Stimulated activated CD4-positive, alpha-beta T cell treated with anti-CD3 and anti-CD28 coated beads, Interleukin-4, amount 100 ng/mL, for 1 hour (primary cell): ENCODE measurements at regions not wholly inside any gene's neighbourhood (a gene's known extent, or its start where the extent isn't known, plus 50 kb on each side); places are given as distances from the start of the nearest gene placed in this dataset.
"Not testable (repeated sequence)": the region's sequence is repeated elsewhere in the genome, so short reads cannot be mapped to it uniquely, and the experiment has no call there.

Experiments used
- DNase-seq: peaks from one replicate; pipeline ENCODE4 v3.0.0-alpha.2; 2020

GRCh38 chr16:13478991-13479390 lies 441.0 kb upstream of the ERCC4 start:
- DNase-seq: no peak

DNA sequence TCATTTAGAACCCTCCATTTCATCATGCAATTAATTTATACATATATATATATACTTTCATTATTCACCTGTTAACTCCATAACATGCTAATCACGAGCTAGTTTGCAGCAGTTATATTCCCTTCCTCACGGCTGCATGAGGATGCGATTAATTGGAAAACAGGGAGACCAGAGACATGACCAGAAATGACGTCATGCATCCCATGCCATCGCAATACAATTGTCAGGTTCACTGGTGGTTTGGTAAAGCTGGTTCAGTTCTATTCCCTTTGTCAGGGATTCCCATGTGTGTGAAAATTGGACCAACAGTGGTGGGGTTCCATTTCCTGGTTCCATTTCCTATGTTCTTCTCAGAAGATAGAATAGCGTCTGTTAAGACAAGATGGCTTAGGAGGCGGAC lies 440.4 kb upstream of the ERCC4 start:
- no peak for DNase-seq

- no peak for DNase-seq
These were observed 439.2 kb upstream of the ERCC4 start for GRCh38 chr16:13480801-13481200.

DNA sequence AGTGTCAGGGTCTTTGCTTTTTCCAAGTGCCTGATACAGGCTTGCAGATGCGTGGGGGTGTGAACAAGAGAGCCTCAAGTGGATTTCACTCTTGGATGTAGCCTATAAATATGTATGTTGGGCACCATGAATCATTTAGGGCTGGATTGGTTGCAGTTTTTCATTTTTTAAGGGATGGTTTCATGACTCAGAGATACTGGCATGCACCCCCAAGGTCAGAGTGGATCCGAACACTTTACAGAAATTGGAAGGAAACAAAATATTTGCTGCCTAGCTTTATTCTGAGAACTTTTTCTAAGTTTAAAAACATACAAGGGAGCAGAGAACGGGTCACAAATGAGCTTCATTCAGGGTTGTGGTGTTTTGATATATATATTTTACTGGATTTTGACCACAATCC lies 436.8 kb upstream of the ERCC4 start:
- DNase-seq: no peak

- not testable (repeated sequence) for DNase-seq
These were observed 430.5 kb upstream of the ERCC4 start for GRCh38 chr16:13489416-13489815.

- no peak for DNase-seq
These were observed 427.9 kb upstream of the ERCC4 start for GRCh38 chr16:13492046-13492445.

DNA sequence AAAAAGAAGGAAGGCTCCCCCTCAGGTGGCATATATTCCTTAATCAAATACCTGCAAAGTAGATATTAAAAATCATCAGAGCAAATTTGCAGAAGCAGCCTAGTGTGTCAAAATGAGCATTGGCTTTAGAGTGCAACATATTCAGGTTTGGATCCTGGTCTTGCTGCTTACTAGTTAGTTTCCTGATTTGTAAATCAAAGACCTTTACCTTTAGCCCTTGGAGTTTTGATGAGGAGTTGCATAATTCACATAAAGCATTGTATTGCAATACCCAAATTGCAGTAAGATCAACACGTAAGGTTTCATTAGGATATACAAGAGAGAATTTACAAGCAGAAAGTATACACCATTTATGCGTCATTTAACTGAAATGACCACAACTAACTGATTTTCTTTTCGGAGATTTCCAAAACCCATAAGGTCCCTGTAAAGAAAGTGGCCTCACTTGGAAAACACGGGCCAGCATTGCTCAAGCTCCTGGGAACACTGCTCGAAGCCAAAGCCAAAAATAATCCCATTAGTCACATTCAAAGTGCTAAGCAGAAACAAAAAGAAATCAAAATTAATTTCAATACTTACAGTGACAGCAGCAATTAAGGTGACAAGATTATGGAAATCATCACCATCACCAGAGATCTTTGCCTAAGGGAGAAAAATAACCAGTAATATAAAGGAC lies 415.9 kb upstream of the ERCC4 start:
- DNase-seq: no peak

DNA sequence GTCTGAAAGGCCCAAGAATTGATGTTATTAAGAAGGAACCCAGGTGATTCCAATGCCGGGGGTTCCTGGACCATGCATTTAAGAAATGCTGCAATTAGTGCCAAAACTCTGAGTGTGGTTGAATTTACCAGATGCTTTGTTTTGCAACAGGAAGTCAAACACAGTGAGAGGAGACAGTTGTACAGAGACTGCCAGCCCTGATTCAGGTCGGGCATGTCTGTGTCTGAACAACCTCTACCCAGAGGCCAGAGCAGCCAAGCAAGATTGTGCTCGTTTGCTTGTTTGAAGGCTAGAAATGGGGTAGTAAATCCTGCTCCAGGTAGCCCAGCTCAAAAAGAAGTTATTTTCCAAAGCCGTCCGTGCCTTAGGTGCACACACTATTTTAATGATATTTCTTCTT lies 412.4 kb upstream of the ERCC4 start:
- DNase-seq: no peak

DNA sequence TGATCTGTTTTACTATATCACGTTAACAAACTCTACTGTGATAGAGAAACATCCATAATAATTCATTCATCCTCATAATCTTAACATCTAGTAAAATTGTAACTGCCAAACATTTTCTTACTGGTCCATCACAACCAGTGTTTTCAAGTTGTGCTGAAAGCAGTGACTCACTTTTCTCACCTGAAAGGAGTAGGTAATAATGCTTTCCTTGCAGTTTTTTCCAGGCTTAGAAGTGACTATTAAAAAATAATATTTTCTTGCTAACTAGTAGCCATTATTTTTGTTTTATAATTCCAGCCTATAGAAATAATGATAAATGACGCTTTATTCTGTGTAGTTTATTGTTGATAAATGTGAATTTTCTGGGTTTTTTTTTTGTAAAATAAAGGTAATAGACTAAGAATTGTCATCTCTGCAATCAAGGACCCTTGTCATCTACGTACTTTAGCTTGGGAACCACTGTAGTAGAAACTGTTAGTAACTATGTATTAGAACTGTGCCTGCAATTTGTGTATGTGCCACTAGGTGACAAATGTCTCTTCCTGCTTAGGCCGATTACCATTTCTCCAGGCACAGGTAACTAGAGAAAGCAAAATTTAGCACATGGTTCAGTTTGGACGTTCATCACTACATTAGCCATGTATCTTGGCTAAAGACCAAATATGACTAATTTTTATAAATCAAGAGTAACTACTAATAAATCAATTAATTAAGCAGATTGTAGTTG lies 409.4 kb upstream of the ERCC4 start:
- no peak for DNase-seq

GRCh38 chr16:13517841-13518240 lies 402.1 kb upstream of the ERCC4 start:
- DNase-seq: no peak

GRCh38 chr16:13519871-13520270 lies 400.1 kb upstream of the ERCC4 start:
- DNase-seq: no peak

GRCh38 chr16:13521356-13521755 lies 398.6 kb upstream of the ERCC4 start:
- DNase-seq: no peak

GRCh38 chr16:13527332-13527731 lies 392.6 kb upstream of the ERCC4 start:
- no peak for DNase-seq

- no peak for DNase-seq
These were observed 391.3 kb upstream of the ERCC4 start for GRCh38 chr16:13528691-13529090.

DNA sequence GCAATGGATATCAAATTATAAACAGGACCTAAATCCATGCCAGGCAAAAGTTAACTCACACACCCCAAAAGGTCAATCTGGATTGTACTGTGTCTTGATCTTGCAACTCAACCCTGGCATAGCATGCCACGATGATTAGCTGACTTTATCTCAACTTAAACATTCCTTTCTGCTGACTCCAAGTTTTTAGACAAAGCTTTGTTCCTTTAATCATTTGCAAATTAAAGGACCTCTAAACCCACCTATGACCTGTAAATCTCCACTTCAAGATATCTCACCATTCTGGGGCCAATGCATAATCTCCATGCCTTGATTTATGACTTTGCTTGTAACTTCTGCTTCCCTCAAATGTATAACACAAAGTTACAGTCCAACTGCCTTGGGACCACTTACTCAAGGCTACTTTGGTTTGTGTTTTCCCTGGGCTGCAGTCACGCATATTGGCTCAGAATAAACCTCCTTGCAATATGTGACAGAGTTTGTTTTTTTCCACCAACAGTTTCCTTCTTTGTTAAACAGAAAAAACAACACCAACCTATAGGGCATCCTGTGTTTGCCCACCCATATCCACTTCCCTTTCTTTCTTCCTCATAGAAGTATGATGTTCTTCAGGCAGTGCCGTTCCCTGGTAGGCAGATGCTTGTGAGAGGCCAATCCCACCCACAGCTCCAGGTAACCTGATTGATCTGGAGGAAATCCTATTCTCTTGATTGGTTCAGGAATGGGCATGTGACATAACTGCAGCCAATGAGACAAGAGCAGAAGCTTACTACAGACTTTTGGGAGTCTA lies 390.6 kb upstream of the ERCC4 start:
- DNase-seq: no peak

- DNase-seq: no peak
These were observed 379.2 kb upstream of the ERCC4 start for GRCh38 chr16:13540771-13541170.

GRCh38 chr16:13542284-13542683 lies 377.7 kb upstream of the ERCC4 start:
- DNase-seq: no peak

GRCh38 chr16:13543850-13544249 lies 376.1 kb upstream of the ERCC4 start:
- no peak for DNase-seq

- DNase-seq: no peak
These were observed 374.7 kb upstream of the ERCC4 start for GRCh38 chr16:13545271-13545670.

DNA sequence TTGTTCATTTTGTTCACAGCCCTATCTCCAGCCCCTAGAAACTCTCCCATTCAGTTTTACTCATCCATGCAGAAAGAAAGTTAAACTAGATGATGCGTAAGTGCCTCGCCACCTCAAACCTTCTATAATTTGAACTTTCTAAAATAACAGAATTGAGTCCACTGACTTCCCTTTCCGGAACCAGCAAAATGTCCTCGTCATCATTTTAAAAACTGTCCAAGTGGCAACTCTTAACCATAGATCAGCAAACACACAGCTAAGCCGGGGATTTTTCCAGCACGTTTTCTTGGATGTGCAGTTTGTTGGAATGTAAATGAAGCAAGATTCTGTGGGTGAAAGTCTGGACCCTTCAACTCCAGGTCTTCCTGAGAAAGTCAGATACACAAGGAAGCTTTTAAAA lies 369.7 kb upstream of the ERCC4 start:
- DNase-seq: no peak

DNA sequence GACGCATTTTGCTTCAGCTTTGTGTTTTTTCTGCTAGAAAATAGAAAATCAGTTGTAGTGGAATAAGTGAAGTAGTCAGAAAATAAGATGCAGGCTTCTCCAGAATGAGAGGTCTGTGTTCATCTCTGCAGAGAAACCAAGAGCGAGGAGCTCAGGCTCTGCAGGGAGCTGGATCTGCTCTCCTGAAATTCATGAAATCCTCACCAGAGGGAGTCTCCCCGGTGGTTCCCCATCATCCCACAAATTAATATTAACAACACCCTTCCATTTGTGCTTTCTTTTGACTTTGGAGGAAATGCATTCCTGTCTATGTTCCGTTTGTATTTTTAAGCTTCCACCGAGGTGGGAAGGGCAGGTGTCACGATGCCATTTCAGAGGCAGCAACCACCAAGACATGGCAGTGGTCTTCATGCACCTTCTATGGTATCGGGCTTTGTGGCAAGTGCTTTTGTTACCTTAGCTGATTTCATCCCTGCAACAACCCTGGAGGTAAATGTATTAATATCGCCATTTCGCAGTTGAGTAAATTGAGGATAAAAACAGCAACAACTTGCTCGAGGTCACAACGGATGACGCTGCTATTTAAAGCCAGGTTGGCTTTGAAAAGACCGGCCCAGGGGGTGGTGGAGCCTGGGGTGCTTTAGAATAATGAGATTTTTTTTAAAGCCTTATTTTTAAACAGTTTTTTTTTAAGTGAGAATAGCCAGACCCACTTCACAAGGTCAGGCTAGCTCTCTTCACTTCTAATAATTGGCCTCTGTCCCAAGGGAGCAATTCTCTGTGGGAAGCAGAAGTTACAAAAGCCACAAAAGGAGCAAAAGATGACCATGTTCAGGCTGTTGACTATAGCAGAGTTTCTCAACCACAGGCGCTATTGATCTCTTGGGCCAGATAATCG lies 367.6 kb upstream of the ERCC4 start:
- no peak for DNase-seq

GRCh38 chr16:13552960-13553257 lies 367.0 kb upstream of the ERCC4 start:
- no peak for DNase-seq

GRCh38 chr16:13553453-13553985 lies 366.4 kb upstream of the ERCC4 start:
- no peak for DNase-seq
